SK-N-MC (cell line): ENCODE measurements at regions not wholly inside any gene's neighbourhood (a gene's known extent, or its start where the extent isn't known, plus 50 kb on each side); places are given as distances from the start of the nearest gene placed in this dataset.

Source experiments
- DNase-seq: peaks from one replicate; pipeline ENCODE4 v3.0.0-alpha.2; 2011; ENCODE audit warnings: low read depth, low spot score
- H3K27ac ChIP-seq: fragments of 200-600 bp; sonication (generic); 2 replicates; pipeline ENCODE4 v1.5.1; 2016; ENCODE audit warnings: mixed run types
- H3K36me3 ChIP-seq: fragments of 200-600 bp; sonication (generic); 2 replicates; pipeline ENCODE4 v1.6.1; 2017; ENCODE audit warnings: antibody characterized with exemption, low read length, mixed read lengths; ENCODE audit not compliant: insufficient read depth
- H3K4me3 ChIP-seq: fragments of 200-600 bp; sonication (generic); 2 replicates; pipeline ENCODE4 v1.5.1; 2016
- H3K9ac ChIP-seq: fragments of 200-600 bp; sonication (generic); 2 replicates; pipeline ENCODE4 v1.8.0; 2017; ENCODE audit warnings: mixed run types, mixed read lengths; ENCODE audit not compliant: insufficient read length
- H3K9me3 ChIP-seq: fragments of 200-600 bp; sonication (generic); 2 replicates; pipeline ENCODE4 v1.6.1; 2017; ENCODE audit warnings: low read depth, mild to moderate bottlenecking, antibody characterized with exemption, low read length, moderate library complexity, mixed read lengths
- EZH2 ChIP-seq: fragments of 200-600 bp; sonication (generic); IDR thresholded peaks from one replicate; pipeline ENCODE4 v1.6.1; 2017; ENCODE audit warnings: antibody characterized with exemption
- FOXP2 ChIP-seq: optimal IDR thresholded peaks from 2 replicates; pipeline ENCODE3; 2011; ENCODE audit warnings: mild to moderate bottlenecking, moderate library complexity; ENCODE audit not compliant: insufficient read depth; ENCODE audit errors: extremely low read length, control extremely low read depth
- POLR2AphosphoS5 ChIP-seq: IDR thresholded peaks from 2 replicates; pipeline ENCODE4 v1.6.1; 2012; ENCODE audit warnings: mild to moderate bottlenecking, low read depth, low read length, borderline replicate concordance

GRCh38 chr11:116535994-116536393 is 236.8 kb downstream of the BUD13 start:
- no peak overlapping the region for H3K27ac ChIP-seq
- H3K4me3 ChIP-seq = no peak overlapping the region
- DNase-seq = no peak
- no peak overlapping the region for H3K9ac ChIP-seq
- H3K36me3 ChIP-seq = no peaks in the 10 kb centered on the region
- TF ChIP-seq POLR2AphosphoS5 = no peak
- no peak for TF ChIP-seq EZH2
- H3K9me3 ChIP-seq = no peaks in the 10 kb centered on the region

GRCh38 chr11:116535120-116535519 is 237.7 kb downstream of the BUD13 start:
- Histone ChIP-seq H3K27ac (no peak overlapping the region), H3K4me3 (no peak overlapping the region), H3K36me3 (no peaks in the 10 kb centered on the region), H3K9me3 (no peaks in the 10 kb centered on the region), H3K9ac (no peak overlapping the region)
- TF ChIP-seq EZH2 (no peak), POLR2AphosphoS5 (no peak), FOXP2 (no peak)
- no peak for DNase-seq

GRCh38 chr11:116534270-116534975 is 238.4 kb downstream of the BUD13 start:
- Histone ChIP-seq H3K36me3 (no peaks in the 10 kb centered on the region), H3K9me3 (no peaks in the 10 kb centered on the region), H3K27ac (no peak overlapping the region), H3K4me3 (no peak overlapping the region), H3K9ac (no peak overlapping the region)
- DNase-seq = no peak
- TF ChIP-seq EZH2 (peak; percentile 78), FOXP2 (no peak)

GRCh38 chr11:116533186-116533825 is 239.5 kb downstream of the BUD13 start:
- Histone ChIP-seq H3K36me3 (no peaks in the 10 kb centered on the region), H3K9ac (no peak overlapping the region), H3K4me3 (no peak overlapping the region), H3K27ac (no peak overlapping the region), H3K9me3 (no peaks in the 10 kb centered on the region)
- no peak for DNase-seq
- TF ChIP-seq POLR2AphosphoS5 = no peak
- no peak for TF ChIP-seq FOXP2
- no peak for TF ChIP-seq EZH2

- H3K36me3 ChIP-seq = no peaks in the 10 kb centered on the region
- H3K9me3 ChIP-seq = no peaks in the 10 kb centered on the region
- DNase-seq = no peak
- TF ChIP-seq POLR2AphosphoS5 = no peak
- TF ChIP-seq EZH2 = no peak
- TF ChIP-seq FOXP2 = no peak
- no peak overlapping the region for H3K27ac ChIP-seq
- no peak overlapping the region for H3K4me3 ChIP-seq
- H3K9ac ChIP-seq = no peak overlapping the region
Observed at GRCh38 chr11:116532066-116532465, 240.7 kb downstream of the BUD13 start.

GRCh38 chr11:116530705-116531104 is 242.1 kb downstream of the BUD13 start:
- H3K9ac ChIP-seq = no peak overlapping the region
- TF ChIP-seq EZH2 = no peak
- TF ChIP-seq POLR2AphosphoS5 = no peak
- no peak for TF ChIP-seq FOXP2
- H3K36me3 ChIP-seq = no peaks in the 10 kb centered on the region
- H3K9me3 ChIP-seq = no peaks in the 10 kb centered on the region
- DNase-seq = no peak
- no peak overlapping the region for H3K4me3 ChIP-seq
- H3K27ac ChIP-seq = no peak overlapping the region

- DNase-seq = no peak
- H3K4me3 ChIP-seq = no peak overlapping the region
Observed at GRCh38 chr11:116529271-116529670, 243.5 kb downstream of the BUD13 start.

GRCh38 chr11:116527180-116527991 is 245.4 kb downstream of the BUD13 start:
- DNase-seq = no peak
- Histone ChIP-seq H3K4me3 (no peak overlapping the region), H3K9me3 (no peaks in the 10 kb centered on the region), H3K36me3 (no peaks in the 10 kb centered on the region), H3K9ac (no peak overlapping the region), H3K27ac (no peak overlapping the region)
- TF ChIP-seq EZH2 (no peak), FOXP2 (no peak), POLR2AphosphoS5 (no peak)

More at GRCh38 chr11:116529271-116529670, 243.5 kb downstream of the BUD13 start:
- TF ChIP-seq FOXP2 (no peak), EZH2 (no peak), POLR2AphosphoS5 (no peak)
- no peaks in the 10 kb centered on the region for H3K9me3 ChIP-seq
- H3K27ac ChIP-seq = no peak overlapping the region
- H3K36me3 ChIP-seq = no peaks in the 10 kb centered on the region
- no peak overlapping the region for H3K9ac ChIP-seq
